SU-DHL-6 (cell line): ENCODE measurements at regions not wholly inside any gene's neighbourhood (a gene's known extent, or its start where the extent isn't known, plus 50 kb on each side); places are given as distances from the start of the nearest gene placed in this dataset.

Experiments
- EZH2phosphoT487 ChIP-seq: fragments of 200-600 bp; sonication (generic), shearing (Covaris generic); conservative IDR thresholded peaks from 2 replicates; pipeline ENCODE4 v1.6.1; 2018; ENCODE audit warnings: mild to moderate bottlenecking, antibody characterized with exemption, low read length, moderate library complexity, mixed read lengths
- TF ChIP-seq, protein P1 (sequence below): fragments of 200-600 bp; sonication (generic); IDR thresholded peaks from one replicate; pipeline ENCODE4 v1.5.1; 2017; ENCODE audit warnings: antibody characterized with exemption, mild to moderate bottlenecking, low read length, moderate library complexity; ENCODE audit not compliant: insufficient read depth, poor library complexity, severe bottlenecking

DNA sequence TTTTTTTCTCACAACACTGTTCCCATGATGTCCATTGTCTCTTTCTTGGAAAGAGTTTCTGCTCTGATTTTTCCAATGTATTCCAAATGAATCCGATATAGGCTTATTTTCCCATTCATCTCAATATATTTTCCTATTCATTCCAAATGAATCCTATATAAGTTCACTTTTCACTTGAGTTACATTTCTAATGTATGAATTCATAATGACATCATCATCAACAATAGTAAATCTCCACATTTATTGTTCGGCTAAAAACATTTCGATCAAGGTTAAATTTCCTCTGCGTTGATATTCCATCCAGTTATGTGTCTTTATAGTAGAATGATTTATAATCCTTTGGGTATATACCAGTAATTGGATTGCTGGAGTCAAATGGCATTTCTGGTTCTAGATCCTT is 76.7 kb upstream of the SLC8A1 start:
- TF ChIP-seq, protein P1, sequence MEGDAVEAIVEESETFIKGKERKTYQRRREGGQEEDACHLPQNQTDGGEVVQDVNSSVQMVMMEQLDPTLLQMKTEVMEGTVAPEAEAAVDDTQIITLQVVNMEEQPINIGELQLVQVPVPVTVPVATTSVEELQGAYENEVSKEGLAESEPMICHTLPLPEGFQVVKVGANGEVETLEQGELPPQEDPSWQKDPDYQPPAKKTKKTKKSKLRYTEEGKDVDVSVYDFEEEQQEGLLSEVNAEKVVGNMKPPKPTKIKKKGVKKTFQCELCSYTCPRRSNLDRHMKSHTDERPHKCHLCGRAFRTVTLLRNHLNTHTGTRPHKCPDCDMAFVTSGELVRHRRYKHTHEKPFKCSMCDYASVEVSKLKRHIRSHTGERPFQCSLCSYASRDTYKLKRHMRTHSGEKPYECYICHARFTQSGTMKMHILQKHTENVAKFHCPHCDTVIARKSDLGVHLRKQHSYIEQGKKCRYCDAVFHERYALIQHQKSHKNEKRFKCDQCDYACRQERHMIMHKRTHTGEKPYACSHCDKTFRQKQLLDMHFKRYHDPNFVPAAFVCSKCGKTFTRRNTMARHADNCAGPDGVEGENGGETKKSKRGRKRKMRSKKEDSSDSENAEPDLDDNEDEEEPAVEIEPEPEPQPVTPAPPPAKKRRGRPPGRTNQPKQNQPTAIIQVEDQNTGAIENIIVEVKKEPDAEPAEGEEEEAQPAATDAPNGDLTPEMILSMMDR: no peak
- no peak for TF ChIP-seq EZH2phosphoT487
